Activated naive CD4-positive, alpha-beta T cell treated with anti-CD3 and anti-CD28 coated beads, Interleukin-2, amount 50 U/mL, for 16 hours (primary cell): ENCODE measurements at regions not wholly inside any gene's neighbourhood (a gene's known extent, or its start where the extent isn't known, plus 50 kb on each side); places are given as distances from the start of the nearest gene placed in this dataset.

Experiments
- DNase-seq: peaks from one replicate; pipeline ENCODE4 v3.0.0-alpha.2; 2020

DNA sequence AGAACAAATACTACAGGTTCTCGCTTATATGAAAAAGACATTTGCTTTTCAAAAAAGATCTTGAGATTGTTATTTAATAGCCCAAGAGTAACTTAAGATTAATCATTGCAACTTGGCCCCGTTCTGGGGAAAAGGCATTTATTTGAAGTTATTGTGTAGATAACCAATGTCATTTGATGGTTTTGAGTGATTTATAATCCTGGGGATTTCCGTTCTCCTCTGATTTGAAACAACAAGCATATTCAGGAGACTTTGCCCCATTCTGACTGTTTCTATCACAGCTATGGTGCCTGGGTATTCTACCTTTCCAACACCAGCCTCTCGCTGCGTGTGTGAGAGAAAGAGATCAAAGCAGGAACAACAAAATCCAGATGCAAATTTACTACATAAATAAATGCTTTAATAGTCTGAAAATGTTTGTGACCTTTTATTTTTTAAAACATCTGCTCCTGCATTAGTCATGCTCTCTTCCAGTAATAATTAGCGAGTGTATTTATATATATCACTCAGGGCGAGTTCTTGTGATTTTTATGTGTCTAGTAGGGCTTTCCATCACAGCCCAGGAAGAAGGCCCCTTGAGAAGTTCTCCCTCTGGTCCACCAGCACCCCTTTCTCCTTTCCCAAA lies 197.9 kb upstream of the FOXQ1 start:
- DNase-seq = no peak

GRCh38 chr6:1111361-1111760 lies 200.5 kb upstream of the FOXQ1 start:
- no peak for DNase-seq

DNA sequence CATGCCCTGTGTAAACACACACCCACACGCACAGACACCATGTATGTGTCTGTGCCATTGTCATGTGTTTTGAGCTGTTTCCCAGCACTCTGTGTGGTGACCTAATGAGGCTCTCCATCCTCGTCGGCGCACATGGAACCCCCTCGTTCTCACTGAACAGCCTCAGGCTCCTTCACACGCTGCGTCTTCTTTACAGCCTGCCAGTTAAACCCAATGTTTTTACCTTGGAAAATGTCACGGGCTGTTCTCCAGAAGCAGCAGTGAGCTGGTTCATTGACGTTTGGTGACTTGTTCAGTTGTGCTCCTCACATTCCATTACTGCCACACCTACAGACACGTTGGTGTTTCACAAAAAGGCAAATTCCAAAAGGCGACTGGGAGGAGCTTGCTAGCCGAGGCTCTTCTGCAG lies 201.0 kb upstream of the FOXQ1 start:
- DNase-seq = no peak

DNA sequence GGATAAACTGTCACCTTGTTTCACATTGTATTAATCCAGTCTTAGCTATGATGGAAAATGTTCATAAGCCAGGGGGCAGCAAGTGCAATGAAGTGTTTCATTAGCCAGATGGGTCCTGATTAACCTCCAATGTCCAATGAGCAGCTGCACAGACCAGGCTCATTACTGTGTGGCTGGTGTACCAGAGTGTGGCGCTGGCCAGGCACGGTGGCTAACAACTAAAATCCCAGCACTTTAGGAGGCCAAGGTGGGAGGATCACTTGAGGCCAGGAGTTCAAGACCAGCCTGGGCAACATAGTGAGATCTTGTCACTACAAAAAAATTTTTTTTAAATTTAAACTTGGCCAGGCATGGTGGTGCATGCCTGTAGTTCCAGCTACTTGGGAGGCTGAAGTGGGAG lies 201.7 kb upstream of the FOXQ1 start:
- DNase-seq = no peak

GRCh38 chr6:1109134-1109533 lies 202.8 kb upstream of the FOXQ1 start:
- DNase-seq = no peak

DNA sequence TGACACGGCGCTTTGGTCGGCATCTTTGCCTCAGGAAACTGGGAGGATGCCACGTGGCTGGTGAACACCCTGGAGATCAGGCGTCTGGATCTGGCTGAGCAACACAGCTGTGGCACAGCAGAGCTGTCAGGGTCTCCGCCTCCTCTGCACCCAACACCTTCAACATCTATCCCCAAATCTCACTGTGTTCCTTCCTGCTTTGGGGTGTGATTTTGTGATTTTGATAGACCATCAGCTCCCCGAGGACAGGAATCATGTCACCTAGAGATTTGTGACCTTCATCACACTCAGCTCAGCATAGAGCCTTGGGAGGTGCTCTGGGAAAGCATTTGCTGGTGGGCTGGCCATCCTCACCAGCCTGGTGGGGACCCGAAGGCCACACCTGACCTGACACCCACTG lies 203.7 kb upstream of the FOXQ1 start:
- DNase-seq = no peak

- no peak for DNase-seq
Observed at GRCh38 chr6:1107578-1107977, 204.3 kb upstream of the FOXQ1 start.

DNA sequence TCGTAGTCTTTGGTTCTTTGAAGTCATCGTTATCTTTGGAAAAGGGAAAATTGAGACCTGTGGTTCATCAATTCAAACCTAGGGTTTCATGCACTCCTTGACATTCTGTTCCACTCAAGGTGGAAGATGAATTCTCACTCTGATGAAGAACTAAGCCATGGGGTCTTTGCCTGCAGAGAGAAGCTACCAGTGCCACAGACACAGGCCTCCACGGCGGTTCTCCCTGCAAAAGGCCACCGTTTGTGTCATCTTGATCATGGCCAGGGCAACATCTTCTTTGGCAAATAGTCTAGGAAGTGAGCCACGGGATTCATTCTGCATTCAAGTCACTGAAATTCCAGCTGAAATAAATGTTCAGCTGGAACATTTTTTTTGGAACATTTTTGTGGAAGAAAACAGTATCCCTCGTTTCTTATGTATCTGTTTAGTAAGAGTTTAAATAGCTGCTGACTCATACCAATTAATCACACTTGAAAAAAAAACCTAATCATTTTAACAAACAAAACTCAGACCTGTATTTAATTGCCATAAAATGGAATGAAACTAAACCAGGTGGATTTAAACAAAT lies 206.0 kb upstream of the FOXQ1 start:
- DNase-seq = no peak

GRCh38 chr6:1104988-1105670 lies 206.8 kb upstream of the FOXQ1 start:
- no peak for DNase-seq

GRCh38 chr6:1103945-1104623 lies 207.8 kb upstream of the FOXQ1 start:
- no peak for DNase-seq

DNA sequence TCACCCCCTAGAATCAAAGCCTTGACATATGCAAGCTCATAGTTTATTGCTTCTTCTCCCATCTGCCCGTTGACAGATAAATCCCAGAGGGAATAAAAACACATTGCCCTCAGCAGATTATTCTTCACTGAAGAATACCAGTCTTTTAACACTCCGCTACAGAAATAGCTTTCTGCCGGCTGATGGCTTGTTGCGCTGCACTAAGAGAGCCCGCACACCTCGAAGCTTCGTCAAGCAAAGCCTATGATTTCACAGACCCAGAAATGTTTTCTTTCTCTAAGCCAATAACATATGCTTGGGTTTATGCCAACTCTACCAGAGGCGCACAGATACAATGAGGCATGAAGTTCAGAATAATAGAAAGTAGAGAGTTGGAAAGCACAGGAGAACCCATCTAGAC lies 208.9 kb upstream of the FOXQ1 start:
- no peak for DNase-seq

DNA sequence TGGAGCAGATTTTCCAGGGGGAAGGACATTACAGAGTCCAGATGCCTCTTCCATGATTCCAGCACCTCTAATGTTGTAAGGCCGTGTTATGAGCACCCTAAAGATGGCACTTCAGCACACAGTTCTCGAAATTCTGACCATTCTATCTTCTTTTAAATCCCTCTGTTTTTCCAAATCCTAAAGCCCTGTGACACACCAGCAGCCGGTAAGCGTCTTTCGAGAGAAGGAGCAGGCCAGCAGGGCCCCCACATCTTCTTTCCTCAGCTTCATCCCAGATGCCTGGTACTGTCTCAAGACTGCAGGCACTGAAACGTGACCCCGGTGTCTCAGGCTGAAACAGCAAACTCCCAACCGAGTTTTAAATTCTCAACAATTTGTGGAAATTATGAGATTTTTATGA lies 211.6 kb upstream of the FOXQ1 start:
- DNase-seq = no peak

- DNase-seq = no peak
Observed at GRCh38 chr6:1099264-1099663, 212.6 kb upstream of the FOXQ1 start.

- DNase-seq = no peak
Observed at GRCh38 chr6:1096967-1097765, 214.7 kb upstream of the FOXQ1 start.

DNA sequence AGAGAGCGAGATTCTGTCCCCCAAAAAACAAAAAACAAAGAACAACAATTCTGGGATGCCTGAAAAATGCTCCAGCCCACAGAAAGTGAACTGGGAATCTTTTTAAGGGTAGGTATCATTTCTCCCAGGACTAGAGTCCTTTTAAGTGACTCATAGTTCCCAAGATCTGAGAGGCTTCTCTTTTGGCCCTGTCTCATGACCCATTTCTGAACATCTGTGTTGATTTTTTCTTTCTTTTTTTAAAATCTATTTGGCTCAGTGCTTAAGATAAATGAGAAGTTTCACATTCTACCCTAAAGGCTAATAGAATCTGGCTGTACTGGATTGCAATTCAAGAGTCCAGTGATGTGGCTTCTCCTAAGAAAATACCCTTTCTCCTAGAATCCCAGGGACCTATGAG lies 217.6 kb upstream of the FOXQ1 start:
- no peak for DNase-seq

DNA sequence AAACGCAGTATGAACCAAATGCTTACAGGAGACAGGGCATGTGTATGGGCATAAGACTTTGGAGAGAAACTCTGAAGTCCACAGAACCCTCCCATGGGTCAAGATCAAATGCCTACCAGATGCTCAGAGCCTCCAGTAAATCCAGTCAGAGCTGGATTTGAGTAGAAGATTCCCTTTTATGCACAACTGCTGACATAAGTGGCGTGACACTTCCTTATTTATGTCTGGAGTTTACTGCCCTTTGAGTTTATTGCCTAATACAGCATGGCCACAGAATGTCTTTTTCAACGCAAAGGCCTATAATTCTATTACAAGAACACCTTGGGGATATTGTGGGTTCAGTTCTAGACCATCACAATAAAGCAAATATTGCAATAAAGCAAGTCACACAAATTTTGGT lies 220.0 kb upstream of the FOXQ1 start:
- no peak for DNase-seq

- no peak for DNase-seq
Observed at GRCh38 chr6:1089859-1090258, 222.0 kb upstream of the FOXQ1 start.

- no peak for DNase-seq
Observed at GRCh38 chr6:1088492-1089001, 223.4 kb upstream of the FOXQ1 start.

DNA sequence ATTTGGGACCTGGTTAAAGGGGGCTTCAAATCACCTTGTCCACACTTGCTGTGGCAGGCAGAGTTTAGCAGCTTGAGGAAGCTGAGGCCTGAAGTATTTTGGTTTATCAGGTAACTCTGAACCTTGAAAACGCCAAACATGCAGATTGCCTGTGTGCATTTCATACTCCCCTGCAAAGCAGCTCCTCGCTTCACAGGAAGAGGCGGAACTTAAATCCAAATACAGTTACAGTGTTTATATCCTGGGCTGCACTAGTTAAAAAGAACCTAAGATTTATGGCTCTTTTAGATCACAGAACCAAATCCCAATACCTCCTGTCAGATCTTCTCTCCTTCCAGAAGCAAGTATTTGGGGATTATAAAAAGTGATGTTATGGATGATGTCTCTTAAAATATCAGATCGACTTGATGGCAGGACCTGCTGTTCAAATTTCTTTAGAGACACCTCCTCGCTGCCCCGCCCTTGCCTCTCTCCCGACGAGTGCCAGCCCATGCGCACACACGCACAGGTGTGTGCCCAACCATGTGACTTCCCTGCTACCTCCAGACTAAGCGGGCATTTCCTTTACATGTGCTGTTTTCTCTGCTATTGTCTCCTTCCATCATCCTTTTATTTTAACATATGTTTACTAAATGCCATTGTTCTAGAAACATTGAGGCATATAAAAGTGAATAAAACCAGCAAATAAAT lies 224.6 kb upstream of the FOXQ1 start:
- no peak for DNase-seq

DNA sequence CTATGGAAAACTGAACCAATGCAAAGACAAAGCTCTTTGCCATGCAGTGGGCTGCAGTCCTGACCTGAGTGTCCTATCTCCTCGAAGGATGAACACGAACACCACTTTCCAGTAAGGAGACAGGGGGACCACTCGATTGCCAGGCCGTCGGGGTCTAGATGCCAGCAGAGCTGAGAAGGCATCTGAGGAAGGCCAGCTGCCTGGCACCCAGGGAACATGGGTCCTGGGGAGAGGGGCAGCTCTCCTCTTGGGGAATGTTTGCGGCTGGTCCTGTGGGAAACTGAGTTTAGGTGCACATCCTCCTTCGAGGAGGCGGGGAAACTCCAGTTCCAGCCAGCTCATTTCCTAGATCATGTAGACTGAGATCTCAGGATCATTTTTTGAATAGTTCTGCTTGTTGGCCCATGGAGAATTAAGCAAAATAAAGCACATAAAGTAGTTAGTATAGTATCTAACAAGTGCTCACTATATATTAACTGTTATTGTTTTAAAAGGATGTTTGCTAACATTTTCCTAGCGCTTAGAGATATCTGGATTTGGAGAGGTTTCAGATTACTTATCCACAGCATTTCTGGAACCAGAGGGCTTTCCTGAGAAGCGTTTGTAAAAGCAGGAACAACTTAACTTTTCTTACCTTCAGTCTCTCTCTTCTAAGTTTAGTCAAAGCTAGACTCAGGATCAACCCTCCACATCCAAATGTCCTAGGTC lies 225.3 kb upstream of the FOXQ1 start:
- DNase-seq = no peak

DNA sequence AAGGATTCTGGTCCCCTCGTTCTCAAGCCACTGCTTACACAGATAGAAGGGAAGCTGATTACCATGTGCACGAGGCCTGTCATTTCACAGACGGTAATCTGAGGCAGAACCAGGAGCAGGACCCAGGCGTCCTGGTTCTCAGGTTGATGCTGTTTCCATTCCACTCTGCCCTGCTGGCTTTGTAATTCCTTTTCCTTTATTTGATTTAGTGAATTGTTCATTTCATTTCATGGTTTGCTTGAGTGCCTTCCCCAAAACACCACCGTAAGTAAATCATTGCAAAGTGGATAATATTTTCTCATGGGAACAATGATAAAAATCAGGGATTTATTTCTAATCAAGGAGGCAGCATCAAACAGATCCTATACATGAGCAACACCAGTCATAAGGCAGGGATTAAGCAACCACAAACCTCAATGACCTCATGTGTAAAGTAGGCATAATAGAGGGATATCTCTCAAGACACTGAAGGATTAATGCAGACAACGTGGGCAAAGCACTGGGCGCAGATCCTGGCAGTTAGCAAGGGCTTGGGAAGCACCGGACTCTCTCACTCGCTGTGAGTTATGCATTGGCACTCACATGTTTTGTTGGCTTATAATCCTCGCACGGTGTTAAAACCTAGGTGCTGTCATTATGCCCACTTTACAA lies 229.5 kb upstream of the FOXQ1 start:
- no peak for DNase-seq
